ENCODE measurements at regions not wholly inside any gene's neighbourhood (a gene's known extent, or its start where the extent isn't known, plus 50 kb on each side); places are given as distances from the start of the nearest gene placed in this dataset.

- DNase-seq (ENCODE audit: low spot score), result no peak
These were observed 189.7 kb downstream of the MIAT start for GRCh38 chr22:26847046-26847445.

- no peak for DNase-seq (ENCODE audit: low spot score)
These were observed 190.4 kb downstream of the MIAT start for GRCh38 chr22:26847816-26848215.

GRCh38 chr22:26848244-26848920 lies 191.0 kb downstream of the MIAT start:
- DNase-seq (ENCODE audit: low spot score), result no peak

GRCh38 chr22:26849575-26849974 lies 192.2 kb downstream of the MIAT start:
- no peak for DNase-seq (ENCODE audit: low spot score)

GRCh38 chr22:26851125-26851524 lies 193.7 kb downstream of the MIAT start:
- no peak for DNase-seq (ENCODE audit: low spot score)

- DNase-seq (ENCODE audit: low spot score), result no peak
These were observed 194.8 kb downstream of the MIAT start for GRCh38 chr22:26852176-26852575.

- no peak for DNase-seq (ENCODE audit: low spot score)
These were observed 195.7 kb downstream of the MIAT start for GRCh38 chr22:26853071-26853470.

GRCh38 chr22:26853495-26853894 lies 196.1 kb downstream of the MIAT start:
- DNase-seq (ENCODE audit: low spot score), result no peak

GRCh38 chr22:26857169-26857568 lies 199.8 kb downstream of the MIAT start:
- DNase-seq (ENCODE audit: low spot score), result no peak

GRCh38 chr22:26860301-26860700 lies 202.9 kb downstream of the MIAT start:
- DNase-seq (ENCODE audit: low spot score), result no peak

GRCh38 chr22:26865021-26865420 lies 207.6 kb downstream of the MIAT start:
- DNase-seq (ENCODE audit: low spot score), result no peak

GRCh38 chr22:26883393-26883792 lies 226.0 kb downstream of the MIAT start:
- DNase-seq (ENCODE audit: low spot score), result no peak

- no peak for DNase-seq (ENCODE audit: low spot score)
These were observed 227.5 kb downstream of the MIAT start for GRCh38 chr22:26884921-26885320.

- DNase-seq (ENCODE audit: low spot score), result no peak
These were observed 228.3 kb downstream of the MIAT start for GRCh38 chr22:26885441-26886261.

GRCh38 chr22:26887456-26887855 lies 230.1 kb downstream of the MIAT start:
- DNase-seq (ENCODE audit: low spot score), result no peak

GRCh38 chr22:26887916-26888315 lies 230.5 kb downstream of the MIAT start:
- DNase-seq (ENCODE audit: low spot score), result no peak

GRCh38 chr22:26888887-26889286 lies 231.5 kb downstream of the MIAT start:
- no peak for DNase-seq (ENCODE audit: low spot score)

GRCh38 chr22:26889802-26890201 lies 232.4 kb downstream of the MIAT start:
- no peak for DNase-seq (ENCODE audit: low spot score)

GRCh38 chr22:26890870-26891269 lies 233.5 kb downstream of the MIAT start:
- no peak for DNase-seq (ENCODE audit: low spot score)

- no peak for DNase-seq (ENCODE audit: low spot score)
These were observed 234.0 kb downstream of the MIAT start for GRCh38 chr22:26891429-26891828.

- DNase-seq (ENCODE audit: low spot score), result no peak
These were observed 235.0 kb downstream of the MIAT start for GRCh38 chr22:26892166-26893041.

Data from germinal center (tissue), 1 donor.